GM21717 (cell line): ENCODE measurements at regions not wholly inside any gene's neighbourhood (a gene's known extent, or its start where the extent isn't known, plus 50 kb on each side); places are given as distances from the start of the nearest gene placed in this dataset.

ENCODE experiments used
- ATAC-seq: cut with Tn5 transposase; IDR thresholded peaks from one replicate; pipeline ENCODE4 v1.9.1; 2021; ENCODE audit warnings: mild to moderate bottlenecking, moderate library complexity; ENCODE audit not compliant: unreplicated experiment

- no peak for ATAC-seq
Measured at GRCh38 chr7:155201325-155202087, 96.2 kb upstream of the INSIG1 start.

GRCh38 chr7:155202106-155202871 lies 95.4 kb upstream of the INSIG1 start:
- no peak for ATAC-seq

- ATAC-seq, result no peak
Measured at GRCh38 chr7:155203059-155203881, 94.4 kb upstream of the INSIG1 start.

- no peak for ATAC-seq
Measured at GRCh38 chr7:155203882-155204691, 93.6 kb upstream of the INSIG1 start.

GRCh38 chr7:155204744-155205367 lies 92.8 kb upstream of the INSIG1 start:
- no peak for ATAC-seq

- peak; percentile 87 for ATAC-seq
Measured at GRCh38 chr7:155205368-155206317, 92.0 kb upstream of the INSIG1 start.

- peak; percentile 50 for ATAC-seq
Measured at GRCh38 chr7:155206318-155207020, 91.2 kb upstream of the INSIG1 start.

- ATAC-seq, result no peak
Measured at GRCh38 chr7:155207326-155208002, 90.2 kb upstream of the INSIG1 start.

- no peak for ATAC-seq
Measured at GRCh38 chr7:155208681-155209477, 88.8 kb upstream of the INSIG1 start.

GRCh38 chr7:155209478-155210319 lies 88.0 kb upstream of the INSIG1 start:
- ATAC-seq, result no peak

- ATAC-seq, result no peak
Measured at GRCh38 chr7:155210356-155210755, 87.3 kb upstream of the INSIG1 start.

- no peak for ATAC-seq
Measured at GRCh38 chr7:155211173-155211572, 86.5 kb upstream of the INSIG1 start.

- ATAC-seq, result no peak
Measured at GRCh38 chr7:155211761-155212160, 85.9 kb upstream of the INSIG1 start.

GRCh38 chr7:155212301-155213015 lies 85.2 kb upstream of the INSIG1 start:
- ATAC-seq, result no peak

- no peak for ATAC-seq
Measured at GRCh38 chr7:155213385-155213784, 84.3 kb upstream of the INSIG1 start.
